Fibroblast of lung (primary cell): ENCODE measurements at regions not wholly inside any gene's neighbourhood (a gene's known extent, or its start where the extent isn't known, plus 50 kb on each side); places are given as distances from the start of the nearest gene placed in this dataset.

Source experiments
- EZH2 ChIP-seq: IDR thresholded peaks from 2 replicates; pipeline ENCODE4 v1.5.1; 2012; ENCODE audit warnings: low read length, control low read depth, mild to moderate bottlenecking; ENCODE audit errors: missing control alignments
- TF ChIP-seq, protein P1 (sequence below), 2 donors: IDR thresholded peaks in 1 of 2; conservative IDR thresholded peaks in 1 of 2; 1 replicate in 1 of 2; 2 replicates in 1 of 2; pipeline ENCODE4 v1.5.1; 2011 to 2012; ENCODE audit warnings: low read length in 2 of 2, control low read depth in 1 of 2, inconsistent platforms in 1 of 2, low read depth in 1 of 2, mild to moderate bottlenecking in 1 of 2

DNA sequence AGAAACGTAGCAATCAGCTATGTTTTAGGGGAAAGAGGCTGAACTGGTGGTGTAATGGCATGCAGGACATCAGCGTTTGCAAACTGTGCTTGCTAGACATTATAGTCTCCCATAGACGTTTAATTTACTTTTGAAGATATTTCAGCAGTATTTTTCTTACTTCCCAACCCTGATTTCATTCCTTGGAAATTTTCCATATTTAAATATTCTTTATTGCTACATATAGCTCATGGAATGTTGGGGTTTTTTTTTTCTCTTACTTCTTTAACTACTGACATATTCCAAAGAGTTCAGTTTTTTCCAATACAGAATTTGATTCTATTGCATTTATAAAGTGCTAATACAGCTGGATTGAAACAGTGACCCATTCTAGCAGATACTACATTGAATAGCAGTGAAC, 694.4 kb upstream of the CITED2 start:
- no peak for TF ChIP-seq EZH2
- TF ChIP-seq, protein P1, sequence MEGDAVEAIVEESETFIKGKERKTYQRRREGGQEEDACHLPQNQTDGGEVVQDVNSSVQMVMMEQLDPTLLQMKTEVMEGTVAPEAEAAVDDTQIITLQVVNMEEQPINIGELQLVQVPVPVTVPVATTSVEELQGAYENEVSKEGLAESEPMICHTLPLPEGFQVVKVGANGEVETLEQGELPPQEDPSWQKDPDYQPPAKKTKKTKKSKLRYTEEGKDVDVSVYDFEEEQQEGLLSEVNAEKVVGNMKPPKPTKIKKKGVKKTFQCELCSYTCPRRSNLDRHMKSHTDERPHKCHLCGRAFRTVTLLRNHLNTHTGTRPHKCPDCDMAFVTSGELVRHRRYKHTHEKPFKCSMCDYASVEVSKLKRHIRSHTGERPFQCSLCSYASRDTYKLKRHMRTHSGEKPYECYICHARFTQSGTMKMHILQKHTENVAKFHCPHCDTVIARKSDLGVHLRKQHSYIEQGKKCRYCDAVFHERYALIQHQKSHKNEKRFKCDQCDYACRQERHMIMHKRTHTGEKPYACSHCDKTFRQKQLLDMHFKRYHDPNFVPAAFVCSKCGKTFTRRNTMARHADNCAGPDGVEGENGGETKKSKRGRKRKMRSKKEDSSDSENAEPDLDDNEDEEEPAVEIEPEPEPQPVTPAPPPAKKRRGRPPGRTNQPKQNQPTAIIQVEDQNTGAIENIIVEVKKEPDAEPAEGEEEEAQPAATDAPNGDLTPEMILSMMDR (conservative IDR thresholded peaks at IDR 0.05 in 1 of 2, IDR thresholded peaks at IDR 0.05 in 1 of 2; ENCODE audit: low read depth in 1 of 2, low read length in 2 of 2), result no peak
